Suprapubic skin (tissue), 4 donors: ENCODE measurements at regions not wholly inside any gene's neighbourhood (a gene's known extent, or its start where the extent isn't known, plus 50 kb on each side); places are given as distances from the start of the nearest gene placed in this dataset.

Experiments
- EP300 ChIP-seq: sonication (generic); formaldehyde crosslinking; IDR thresholded peaks from one replicate; pipeline ENCODE4 v1.6.1; 2017; ENCODE audit warnings: antibody characterized with exemption
- POLR2A ChIP-seq, 2 donors: fragments of 450-650 bp; IDR thresholded peaks; one replicate each; pipeline ENCODE4 v1.6.1; 2017; ENCODE audit warnings: antibody characterized with exemption in 2 of 2, mild to moderate bottlenecking in 2 of 2, moderate library complexity in 2 of 2
- POLR2AphosphoS5 ChIP-seq, 3 donors: sonication (generic); formaldehyde crosslinking; IDR thresholded peaks; one replicate each; pipeline ENCODE4 v1.6.1; 2017; ENCODE audit warnings: antibody characterized with exemption in 3 of 3
- TF ChIP-seq, protein P1 (sequence below), 2 donors: fragments of 200-600 bp in 1 of 2; fragments of 450-650 bp in 1 of 2; sonication (generic) in 1 of 2; IDR thresholded peaks; one replicate each; pipeline ENCODE4 v1.5.1; 2016 to 2019; ENCODE audit warnings: antibody characterized with exemption in 2 of 2, mild to moderate bottlenecking in 1 of 2, moderate library complexity in 1 of 2

DNA sequence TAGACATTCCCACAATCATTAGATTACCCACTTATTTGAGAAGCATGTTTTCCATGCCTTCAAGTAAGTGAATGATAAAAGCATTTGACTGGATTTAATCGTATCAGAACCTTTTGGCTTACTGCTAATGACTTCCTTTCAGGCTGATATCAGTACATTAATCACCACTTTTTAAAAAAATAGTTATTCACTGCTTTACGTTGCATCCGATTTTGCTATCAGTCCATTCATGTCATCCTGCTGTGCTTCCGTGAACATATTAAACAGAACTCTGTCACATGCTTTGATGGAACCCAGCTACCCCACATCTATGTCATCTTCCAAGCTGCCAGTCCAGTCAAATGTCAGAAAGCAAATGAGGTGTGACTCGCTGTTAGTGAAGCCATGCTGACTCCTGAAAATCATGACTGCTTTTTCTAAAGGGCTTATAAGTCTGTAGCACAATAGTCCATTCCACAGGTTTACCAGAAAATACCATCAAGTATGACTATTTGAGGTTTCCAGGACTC is 440.9 kb downstream of the IRS2 start:
- TF ChIP-seq, protein P1, sequence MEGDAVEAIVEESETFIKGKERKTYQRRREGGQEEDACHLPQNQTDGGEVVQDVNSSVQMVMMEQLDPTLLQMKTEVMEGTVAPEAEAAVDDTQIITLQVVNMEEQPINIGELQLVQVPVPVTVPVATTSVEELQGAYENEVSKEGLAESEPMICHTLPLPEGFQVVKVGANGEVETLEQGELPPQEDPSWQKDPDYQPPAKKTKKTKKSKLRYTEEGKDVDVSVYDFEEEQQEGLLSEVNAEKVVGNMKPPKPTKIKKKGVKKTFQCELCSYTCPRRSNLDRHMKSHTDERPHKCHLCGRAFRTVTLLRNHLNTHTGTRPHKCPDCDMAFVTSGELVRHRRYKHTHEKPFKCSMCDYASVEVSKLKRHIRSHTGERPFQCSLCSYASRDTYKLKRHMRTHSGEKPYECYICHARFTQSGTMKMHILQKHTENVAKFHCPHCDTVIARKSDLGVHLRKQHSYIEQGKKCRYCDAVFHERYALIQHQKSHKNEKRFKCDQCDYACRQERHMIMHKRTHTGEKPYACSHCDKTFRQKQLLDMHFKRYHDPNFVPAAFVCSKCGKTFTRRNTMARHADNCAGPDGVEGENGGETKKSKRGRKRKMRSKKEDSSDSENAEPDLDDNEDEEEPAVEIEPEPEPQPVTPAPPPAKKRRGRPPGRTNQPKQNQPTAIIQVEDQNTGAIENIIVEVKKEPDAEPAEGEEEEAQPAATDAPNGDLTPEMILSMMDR (IDR thresholded peaks at IDR 0.05): no peak
- TF ChIP-seq EP300 (no peak), POLR2A (IDR thresholded peaks at IDR 0.05) (no peak), POLR2AphosphoS5 (IDR thresholded peaks at IDR 0.05) (no peak)
